ENCODE measurements at regions not wholly inside any gene's neighbourhood (a gene's known extent, or its start where the extent isn't known, plus 50 kb on each side); places are given as distances from the start of the nearest gene placed in this dataset.

GRCh38 chr10:84593506-84593905 lies 265.1 kb downstream of the CCSER2 start:
- no peak for ATAC-seq
- H3K36me3 Mint-ChIP-seq (ENCODE audit: low read depth) = 0 out of 3 replicates have a peak, but pooled peaks cover 3% of the 10 kb centered on the region
- H3K27ac Mint-ChIP-seq = no peak overlapping the region
- peaks cover 3% of the 10 kb centered on the region for H3K4me1 Mint-ChIP-seq
- Histone ChIP-seq H3K4me1 (ENCODE audit: insufficient read depth) (0 out of 2 replicates have a peak, but pooled peaks cover 4% of the 10 kb centered on the region), H3K27ac (ENCODE audit: low read depth) (no peak overlapping the region), H3K27me3 (ENCODE audit: insufficient read depth) (no peaks in the 10 kb centered on the region), H3K9me2 (ENCODE audit: insufficient read depth) (no peaks in the 10 kb centered on the region), H2AFZ (peak overlapping the region; percentile 78; the same call in 1 of the 2 replicates), H3F3A (replicated peaks; ENCODE audit: low read depth) (no peaks in the 10 kb centered on the region), H3K4me3 (no peak overlapping the region), H3K79me2 (replicated peaks; ENCODE audit: insufficient read depth) (no peaks in the 10 kb centered on the region), H4K20me1 (replicated peaks; ENCODE audit: insufficient read depth) (no peaks in the 10 kb centered on the region), H3K36me3 (ENCODE audit: insufficient read depth) (no peaks in the 10 kb centered on the region), H3K4me2 (no peak overlapping the region)
- TF ChIP-seq ETS1 (IDR thresholded peaks at IDR 0.05) (no peak), ZNF331 (CRISPR knock-in tag; IDR thresholded peaks at IDR 0.05; ENCODE audit: low read depth) (no peak), JUNB (IDR thresholded peaks at IDR 0.05; ENCODE audit: unreplicated experiment) (no peak), STAT1 (IDR thresholded peaks at IDR 0.05; ENCODE audit: unreplicated experiment) (no peak), EZH2 (IDR thresholded peaks at IDR 0.05; ENCODE audit: low read depth, unreplicated experiment) (no peak)
- H3K9me3 Mint-ChIP-seq = peaks cover 8% of the 10 kb centered on the region
- DNase-seq (ENCODE audit: low spot score) = no peak
- no peak overlapping the region for H3K4me3 Mint-ChIP-seq
- peaks cover 7% of the 10 kb centered on the region for H3K27me3 Mint-ChIP-seq (ENCODE audit: insufficient read depth, low read depth, poor library complexity)

- Mint-ChIP-seq H3K27me3 (ENCODE audit: insufficient read depth, low read depth, poor library complexity) (peaks cover 2% of the 10 kb centered on the region), H3K27ac (no peak overlapping the region), H3K9me3 (peaks cover 8% of the 10 kb centered on the region), H3K36me3 (ENCODE audit: low read depth) (0 out of 3 replicates have a peak, but pooled peaks cover 3% of the 10 kb centered on the region), H3K4me1 (peaks cover 3% of the 10 kb centered on the region), H3K4me3 (no peak overlapping the region)
- TF ChIP-seq ZNF462 (CRISPR knock-in tag; IDR thresholded peaks at IDR 0.05) (no peak), EZH2phosphoT487 (IDR thresholded peaks at IDR 0.05; ENCODE audit: unreplicated experiment) (no peak), CTCF (conservative IDR thresholded peaks at IDR 0.05; ENCODE audit: low read depth in 2 of 2) (no peak), ETS1 (IDR thresholded peaks at IDR 0.05) (no peak)
- Histone ChIP-seq H3K27me3 (ENCODE audit: insufficient read depth) (0 out of 2 replicates have a peak, but pooled peaks cover 1% of the 10 kb centered on the region), H2AFZ (no peak overlapping the region), H3K4me3 (no peak overlapping the region), H3K27ac (ENCODE audit: low read depth) (no peak overlapping the region), H4K20me1 (replicated peaks; ENCODE audit: insufficient read depth) (no peaks in the 10 kb centered on the region), H3K4me2 (no peak overlapping the region), H3K79me2 (replicated peaks; ENCODE audit: insufficient read depth) (no peaks in the 10 kb centered on the region), H3K4me1 (ENCODE audit: insufficient read depth) (0 out of 2 replicates have a peak, but pooled peaks cover 4% of the 10 kb centered on the region), H3K36me3 (ENCODE audit: insufficient read depth) (no peaks in the 10 kb centered on the region), H3K9me2 (ENCODE audit: insufficient read depth) (no peaks in the 10 kb centered on the region), H3F3A (replicated peaks; ENCODE audit: low read depth) (no peaks in the 10 kb centered on the region)
- DNase-seq (ENCODE audit: low spot score) (no peak), ATAC-seq (no peak)
Observed at GRCh38 chr10:84596585-84596984, 268.2 kb downstream of the CCSER2 start.

Measured in GM23338 (cell line).